Right hindlimb (tissue), 1 donor: ENCODE measurements at regions not wholly inside any gene's neighbourhood (a gene's known extent, or its start where the extent isn't known, plus 50 kb on each side); places are given as distances from the start of the nearest gene placed in this dataset.
"Not testable (repeated sequence)": the region's sequence is repeated elsewhere in the genome, so short reads cannot be mapped to it uniquely, and the experiment has no call there.

ENCODE experiments used
- DNase-seq: peaks from one replicate; pipeline ENCODE4 v3.0.0-alpha.2; 2018

GRCh38 chr4:64960516-64960915, 551.3 kb upstream of the TECRL start:
- DNase-seq: no peak

- DNase-seq: no peak
Measured at GRCh38 chr4:64940698-64941097, 531.4 kb upstream of the TECRL start.

GRCh38 chr4:64935469-64936001, 526.3 kb upstream of the TECRL start:
- DNase-seq: no peak

DNA sequence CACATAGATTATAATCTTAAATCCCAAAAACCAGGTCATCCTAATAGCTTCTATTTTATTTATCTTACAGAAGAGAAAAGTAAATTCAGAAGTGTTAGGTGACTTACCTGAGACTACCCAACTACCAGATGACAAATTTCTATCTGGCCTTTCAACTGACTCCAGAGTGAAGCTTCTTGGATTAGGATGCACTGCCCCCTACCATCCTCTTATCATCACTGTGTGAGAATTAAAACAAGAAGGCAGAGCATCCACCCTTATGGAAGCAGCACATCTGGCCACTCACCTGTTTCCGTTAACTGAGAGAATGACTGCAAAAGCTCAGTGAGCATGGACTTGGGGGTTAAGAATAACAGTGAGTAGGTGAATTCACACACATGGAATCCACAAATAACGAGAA, 502.6 kb upstream of the TECRL start:
- no peak for DNase-seq

GRCh38 chr4:64903986-64904385, 494.7 kb upstream of the TECRL start:
- DNase-seq: no peak

GRCh38 chr4:64899563-64899962, 490.3 kb upstream of the TECRL start:
- no peak for DNase-seq

- not testable (repeated sequence) for DNase-seq
Measured at GRCh38 chr4:64899030-64899429, 489.8 kb upstream of the TECRL start.

- DNase-seq: no peak
Measured at GRCh38 chr4:64897683-64898082, 488.4 kb upstream of the TECRL start.

DNA sequence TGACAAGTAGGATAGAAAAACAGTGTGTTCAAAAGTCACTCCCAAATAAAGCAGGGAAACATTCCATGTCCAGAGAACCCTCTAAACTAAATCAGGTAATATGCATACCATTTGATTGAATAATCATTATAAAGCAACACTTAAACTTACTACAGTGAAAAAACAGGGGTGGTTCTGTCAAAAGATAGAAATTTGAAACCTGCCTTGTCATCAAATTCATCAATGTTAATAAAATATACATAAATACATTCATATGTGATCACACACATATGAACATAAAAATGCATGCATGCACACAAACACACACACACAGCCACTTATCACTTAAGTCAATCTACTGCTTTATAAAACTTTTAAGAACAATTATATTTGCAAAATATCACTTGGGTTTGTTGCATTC, 485.8 kb upstream of the TECRL start:
- DNase-seq: no peak

DNA sequence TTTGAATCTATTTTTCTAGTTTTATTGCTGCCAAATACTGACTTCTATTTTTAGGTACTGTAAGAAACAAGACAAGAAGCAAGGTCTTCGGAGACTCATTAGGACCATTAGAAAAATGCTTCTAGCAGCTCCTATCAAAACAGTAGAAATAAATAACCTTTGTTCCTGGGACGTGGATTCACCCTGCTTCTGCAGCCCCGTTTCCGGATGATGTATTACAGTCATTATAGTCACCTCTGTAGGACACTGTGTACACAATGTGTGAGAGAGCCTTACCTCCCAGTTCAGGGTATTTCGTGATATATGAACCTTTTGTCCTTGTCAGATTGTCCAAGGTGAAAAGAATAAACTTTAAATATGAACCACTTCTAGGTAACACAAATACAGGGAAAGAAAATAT, 484.0 kb upstream of the TECRL start:
- DNase-seq: no peak

GRCh38 chr4:64889906-64890610, 480.8 kb upstream of the TECRL start:
- no peak for DNase-seq

DNA sequence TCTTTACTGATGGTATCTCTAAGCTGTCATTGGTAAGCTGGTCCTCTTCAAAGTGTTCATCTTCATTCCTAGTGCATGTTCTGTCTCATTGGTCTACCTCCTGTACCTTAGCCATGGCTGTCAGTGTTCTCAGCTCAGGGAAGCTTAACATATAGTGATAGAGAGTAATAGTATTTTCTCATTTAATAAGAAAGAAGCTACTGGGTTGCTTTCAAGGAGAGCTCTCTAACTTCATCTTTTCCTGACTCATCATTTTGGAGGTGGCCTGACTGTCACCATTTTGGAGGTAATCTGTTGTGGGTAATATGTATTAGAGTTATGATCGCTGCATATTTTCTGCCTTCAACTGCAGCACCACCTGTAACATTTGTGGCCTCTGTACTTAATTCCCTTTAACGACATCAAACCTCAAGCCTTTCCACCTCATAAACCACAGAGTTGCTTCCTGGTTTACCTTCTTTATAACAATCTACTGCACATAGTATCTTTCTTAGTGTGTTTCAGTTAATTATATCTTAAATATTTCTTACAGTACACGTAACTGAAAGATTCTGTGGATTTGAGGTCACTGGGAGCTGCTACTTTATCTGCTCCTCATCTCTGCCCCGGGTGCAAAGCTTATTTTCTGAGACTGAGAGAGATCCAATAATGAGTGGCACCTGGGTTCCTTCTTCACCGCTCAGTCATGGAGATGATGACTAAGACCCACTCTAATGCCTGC, 474.0 kb upstream of the TECRL start:
- DNase-seq: no peak

DNA sequence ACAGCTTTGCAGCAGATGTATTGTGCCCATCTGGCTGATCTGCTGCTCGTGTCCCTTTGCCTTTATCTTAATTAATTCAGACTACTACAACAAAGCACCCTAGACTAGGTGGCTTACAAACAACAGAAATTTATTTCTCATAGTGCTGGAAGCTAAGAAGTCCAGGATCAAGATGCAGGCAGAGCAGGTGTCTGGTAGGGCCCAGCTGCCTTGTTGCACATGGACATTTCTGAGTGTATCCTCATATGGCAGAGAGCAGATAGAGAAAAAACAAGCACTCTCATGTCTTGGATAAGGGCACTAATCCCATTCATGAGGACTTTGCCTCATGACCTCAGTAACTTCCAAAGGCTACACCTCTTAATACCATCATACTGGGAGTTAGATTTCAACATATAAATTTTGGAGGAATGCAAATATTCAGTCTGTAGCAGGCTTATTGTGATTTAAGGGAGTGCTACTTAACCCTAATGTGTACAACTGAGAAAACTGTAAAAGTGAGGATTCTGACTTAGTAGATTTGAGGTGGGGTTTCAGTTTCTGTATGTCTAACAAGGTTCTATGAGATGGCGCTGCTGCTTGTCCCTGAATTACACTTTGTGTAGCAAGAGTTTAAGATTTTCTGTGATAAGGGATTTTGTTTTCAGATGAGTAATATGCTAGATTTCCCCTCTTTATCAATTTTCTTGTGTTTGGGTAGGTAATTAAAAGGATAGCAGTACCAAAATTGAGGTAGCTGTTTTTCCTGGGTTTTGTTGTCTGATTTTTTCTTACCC, 473.2 kb upstream of the TECRL start:
- DNase-seq: no peak

- no peak for DNase-seq
Measured at GRCh38 chr4:64880557-64880956, 471.3 kb upstream of the TECRL start.

DNA sequence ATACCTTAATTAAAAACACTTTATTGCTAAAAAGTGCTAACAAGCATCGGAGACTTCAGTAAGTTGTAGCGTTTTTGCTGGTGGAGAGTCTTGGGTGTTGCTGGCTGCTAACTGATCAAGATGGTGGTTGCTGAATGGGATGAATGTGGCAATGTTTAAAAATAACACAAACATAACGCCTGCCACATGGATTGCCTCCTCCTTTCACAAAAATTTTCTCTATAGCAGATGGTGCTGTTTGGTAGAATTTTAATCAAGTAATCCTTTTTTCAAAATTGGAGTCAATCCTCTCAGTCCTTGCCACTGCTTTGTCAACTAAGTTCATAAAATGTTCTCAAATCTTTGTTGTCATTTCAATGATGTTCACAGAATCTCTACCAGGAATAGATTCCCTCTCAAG, 466.8 kb upstream of the TECRL start:
- no peak for DNase-seq

DNA sequence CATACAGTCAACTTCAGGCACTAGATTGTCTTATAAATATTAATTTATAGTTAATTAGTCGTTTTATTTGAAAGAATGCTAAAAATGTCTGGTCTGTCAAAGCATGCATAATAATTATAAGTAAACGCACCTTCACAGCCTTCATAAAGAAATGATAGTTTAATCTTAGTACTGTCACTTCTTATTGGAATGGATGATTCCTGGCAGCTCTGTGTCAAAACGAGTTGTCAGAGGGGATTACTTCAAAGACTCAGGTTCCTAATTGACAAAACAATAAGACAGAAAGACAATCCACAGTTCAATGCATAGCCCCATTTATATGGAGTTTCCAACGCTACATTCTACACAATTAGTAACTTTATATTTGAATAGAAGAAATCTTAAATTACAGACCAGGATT, 461.3 kb upstream of the TECRL start:
- DNase-seq: no peak

- no peak for DNase-seq
Measured at GRCh38 chr4:64857815-64858214, 448.6 kb upstream of the TECRL start.

- DNase-seq: no peak
Measured at GRCh38 chr4:64857198-64857597, 447.9 kb upstream of the TECRL start.

- DNase-seq: no peak
Measured at GRCh38 chr4:64846417-64846816, 437.2 kb upstream of the TECRL start.

GRCh38 chr4:64829749-64830148, 420.5 kb upstream of the TECRL start:
- DNase-seq: no peak

DNA sequence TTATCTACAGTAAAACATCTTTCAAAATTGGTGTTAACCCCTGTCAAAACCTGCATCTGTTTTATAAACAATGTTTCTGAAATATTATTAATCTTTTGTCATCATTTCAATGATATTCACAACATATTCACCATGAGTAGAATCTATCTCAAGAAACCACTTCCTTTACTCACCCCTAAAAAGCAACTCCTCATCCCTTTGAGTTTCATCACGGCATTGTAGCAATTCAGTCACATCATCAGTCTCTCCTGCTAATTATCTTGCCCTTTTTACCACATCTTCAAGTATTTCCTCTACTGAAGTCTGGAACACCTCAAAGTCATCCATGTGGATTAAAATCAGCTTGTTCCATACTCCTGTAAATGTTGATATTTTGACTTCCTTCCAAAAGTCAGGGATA, 415.3 kb upstream of the TECRL start:
- no peak for DNase-seq

GRCh38 chr4:64822405-64822804, 413.2 kb upstream of the TECRL start:
- DNase-seq: no peak

GRCh38 chr4:64821219-64821976, 412.1 kb upstream of the TECRL start:
- no peak for DNase-seq
